ENCODE measurements at regions not wholly inside any gene's neighbourhood (a gene's known extent, or its start where the extent isn't known, plus 50 kb on each side); places are given as distances from the start of the nearest gene placed in this dataset.

GRCh38 chr4:107380190-107380589 is 339.8 kb downstream of the PAPSS1 start:
- 91 to 94% methylated on average over 4 of the region's 4 CpGs for WGBS, 2 donors
- intact Hi-C loops (cut with DNase I), result no loop called here
- DNase-seq, result no peak
- H3K4me1 ChIP-seq, result peaks cover 0 to 9% (median 2%) of the 10 kb centered on the region in 4 donors
- H3K27ac ChIP-seq, result no peak overlapping the region
- H3K36me3 ChIP-seq, result no peaks in the 10 kb centered on the region
- H3K9me3 ChIP-seq, result no peaks in the 10 kb centered on the region
- TF ChIP-seq POLR2AphosphoS5 (IDR thresholded peaks at IDR 0.05) (no peak), POLR2A (IDR thresholded peaks at IDR 0.05) (no peak), CTCF (IDR thresholded peaks at IDR 0.05) (no peak), EP300 (IDR thresholded peaks at IDR 0.05) (no peak)
- no peak overlapping the region for H3K4me3 ChIP-seq
- H3K27me3 ChIP-seq, result no peaks in the 10 kb centered on the region

DNA sequence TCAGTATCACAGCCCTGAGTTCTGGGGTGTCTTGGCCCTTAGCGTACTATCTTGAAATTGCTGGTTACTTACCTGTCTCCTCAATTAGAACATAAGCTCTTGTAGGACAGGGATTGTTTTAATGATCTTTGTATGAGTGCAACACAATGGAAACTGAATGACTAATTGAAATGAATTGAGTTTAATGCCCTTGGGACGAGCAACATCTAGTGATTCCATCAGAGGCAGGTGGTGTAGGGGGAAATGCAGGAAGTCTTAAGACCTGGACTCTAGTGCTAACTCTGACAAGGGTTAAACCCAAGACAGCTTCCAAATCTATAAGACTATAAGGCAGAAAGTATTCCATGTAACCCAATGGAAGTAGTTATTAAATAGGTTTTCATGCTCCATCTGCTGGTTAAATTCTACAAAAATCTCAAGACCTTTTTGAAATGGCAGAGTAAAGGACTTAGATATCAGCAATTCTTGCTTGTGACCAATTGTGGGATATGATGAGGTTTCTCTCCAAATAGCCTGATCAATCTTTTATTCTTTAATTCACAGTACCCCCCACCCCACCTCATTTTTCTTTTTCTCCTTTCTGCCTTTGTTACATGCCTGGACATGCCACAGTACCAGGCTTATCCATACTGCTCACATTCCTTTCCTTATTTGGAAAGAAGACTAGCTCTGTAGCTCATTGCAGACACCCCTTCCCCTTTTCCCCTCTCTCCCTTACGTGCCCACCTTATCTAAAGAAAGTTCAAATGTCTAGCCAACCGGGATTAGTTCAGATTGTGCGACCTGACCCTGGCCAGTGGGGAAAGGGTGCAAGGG is 340.8 kb downstream of the PAPSS1 start:
- WGBS, 2 donors, result 75 to 80% methylated on average over 5 of the region's 5 CpGs
- H3K4me1 ChIP-seq, result peaks cover 0 to 9% (median 2%) of the 10 kb centered on the region in 4 donors

DNA sequence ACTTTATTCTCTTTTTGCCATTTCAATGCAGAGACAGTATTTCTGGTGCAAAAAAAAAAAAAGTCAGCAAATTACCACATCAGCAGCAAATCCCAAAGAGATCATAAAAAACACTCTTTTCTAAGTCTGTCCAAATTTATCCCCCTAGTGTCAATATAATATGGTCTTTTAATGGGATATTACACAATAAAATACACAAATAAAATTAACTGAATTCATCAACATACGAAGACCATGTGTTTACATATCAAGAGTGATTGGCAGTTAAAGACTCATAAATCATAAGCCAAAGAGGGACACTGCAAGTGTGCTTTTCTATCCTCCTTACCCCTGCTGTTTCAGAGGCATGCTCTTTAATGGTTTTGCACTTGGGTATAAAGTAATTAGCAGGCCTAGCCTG is 340.2 kb upstream of the DKK2 start:
- Histone ChIP-seq H3K36me3 (no peaks in the 10 kb centered on the region), H3K4me1 (peaks cover 0 to 9% (median 2%) of the 10 kb centered on the region in 4 donors), H3K27ac (peak overlapping the region in 2 of 4 donors; percentile 16 to 17), H3K9me3 (no peaks in the 10 kb centered on the region), H3K27me3 (no peaks in the 10 kb centered on the region), H3K4me3 (no peak overlapping the region)
- intact Hi-C loops (cut with DNase I), result loop anchor here (5.0 kb wide), 3 partner anchors 129 to 291 kb away; no protein-coding TSS in a partner anchor
- DNase-seq, result no peak
- WGBS, 2 donors, result 12 to 47% methylated on average over 1 of the region's 1 CpG
- TF ChIP-seq POLR2A (IDR thresholded peaks at IDR 0.05) (no peak), EP300 (IDR thresholded peaks at IDR 0.05) (no peak), CTCF (IDR thresholded peaks at IDR 0.05) (no peak), POLR2AphosphoS5 (IDR thresholded peaks at IDR 0.05) (no peak)

More for the DNA sequence above, 340.8 kb downstream of the PAPSS1 start:
- Histone ChIP-seq H3K9me3 (no peaks in the 10 kb centered on the region), H3K4me3 (no peak overlapping the region), H3K27me3 (no peaks in the 10 kb centered on the region), H3K27ac (no peak overlapping the region), H3K36me3 (no peaks in the 10 kb centered on the region)
- no peak for DNase-seq
- intact Hi-C loops (cut with DNase I), result loop anchor here (2.0 to 5.0 kb wide), 4 partner anchors 132 to 342 kb away; partner anchors contain the start of gene DKK2
- no peak for TF ChIP-seq POLR2A (IDR thresholded peaks at IDR 0.05)
- TF ChIP-seq CTCF (IDR thresholded peaks at IDR 0.05), result peak in 1 of 4 experiments; percentile 12
- no peak for TF ChIP-seq EP300 (IDR thresholded peaks at IDR 0.05)

DNA sequence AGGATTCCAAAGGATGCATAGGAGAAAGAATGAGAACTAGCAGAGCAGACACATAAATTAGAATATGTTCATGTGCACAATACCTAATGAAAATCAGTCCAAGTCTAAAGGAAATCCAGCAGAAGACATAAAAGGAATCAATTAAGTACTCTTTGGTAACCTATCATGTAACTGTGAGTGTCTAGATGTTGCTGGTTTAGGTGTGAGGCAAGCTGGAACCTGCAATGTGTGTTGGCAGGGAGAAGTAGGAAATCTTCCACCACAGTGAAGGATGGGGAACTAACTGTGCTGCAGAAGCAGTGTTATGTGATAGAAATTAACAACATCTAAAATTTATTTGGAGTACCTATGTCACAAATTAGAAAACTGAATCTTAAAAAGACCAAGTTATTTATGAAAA is 330.8 kb upstream of the DKK2 start:
- intact Hi-C loops (cut with DNase I), result no loop called here
- no peaks in the 10 kb centered on the region for H3K27me3 ChIP-seq
- no peaks in the 10 kb centered on the region for H3K9me3 ChIP-seq
- no peaks in the 10 kb centered on the region for H3K36me3 ChIP-seq
- TF ChIP-seq EP300 (IDR thresholded peaks at IDR 0.05), result no peak
- TF ChIP-seq POLR2A (IDR thresholded peaks at IDR 0.05), result no peak
- TF ChIP-seq CTCF (IDR thresholded peaks at IDR 0.05), result no peak
- TF ChIP-seq POLR2AphosphoS5 (IDR thresholded peaks at IDR 0.05), result no peak
- H3K4me3 ChIP-seq, result no peak overlapping the region
- H3K4me1 ChIP-seq, result no peaks in the 10 kb centered on the region
- H3K27ac ChIP-seq, result no peak overlapping the region
- DNase-seq, result no peak
